ENCODE measurements at regions not wholly inside any gene's neighbourhood (a gene's known extent, or its start where the extent isn't known, plus 50 kb on each side); places are given as distances from the start of the nearest gene placed in this dataset.

DNA sequence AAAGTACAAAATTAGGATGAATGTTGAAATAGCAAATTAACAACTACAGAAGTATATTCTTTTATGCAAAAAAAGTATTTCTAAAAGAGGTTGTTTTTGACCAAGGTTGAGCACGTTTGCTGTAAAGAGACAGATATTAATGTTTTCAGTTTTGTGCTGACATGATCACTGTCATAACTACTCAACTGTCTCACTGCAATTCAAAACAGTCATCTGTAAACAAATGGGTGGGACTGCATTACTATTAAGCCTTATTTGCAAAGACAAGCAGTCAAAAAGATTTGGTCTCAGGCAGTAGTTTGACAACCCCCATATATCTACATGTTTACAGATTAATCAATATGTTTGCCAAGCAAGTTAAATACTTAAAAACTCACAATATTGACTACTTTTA is 109.1 kb upstream of the ZNF385D start:
- TF ChIP-seq, protein P1, sequence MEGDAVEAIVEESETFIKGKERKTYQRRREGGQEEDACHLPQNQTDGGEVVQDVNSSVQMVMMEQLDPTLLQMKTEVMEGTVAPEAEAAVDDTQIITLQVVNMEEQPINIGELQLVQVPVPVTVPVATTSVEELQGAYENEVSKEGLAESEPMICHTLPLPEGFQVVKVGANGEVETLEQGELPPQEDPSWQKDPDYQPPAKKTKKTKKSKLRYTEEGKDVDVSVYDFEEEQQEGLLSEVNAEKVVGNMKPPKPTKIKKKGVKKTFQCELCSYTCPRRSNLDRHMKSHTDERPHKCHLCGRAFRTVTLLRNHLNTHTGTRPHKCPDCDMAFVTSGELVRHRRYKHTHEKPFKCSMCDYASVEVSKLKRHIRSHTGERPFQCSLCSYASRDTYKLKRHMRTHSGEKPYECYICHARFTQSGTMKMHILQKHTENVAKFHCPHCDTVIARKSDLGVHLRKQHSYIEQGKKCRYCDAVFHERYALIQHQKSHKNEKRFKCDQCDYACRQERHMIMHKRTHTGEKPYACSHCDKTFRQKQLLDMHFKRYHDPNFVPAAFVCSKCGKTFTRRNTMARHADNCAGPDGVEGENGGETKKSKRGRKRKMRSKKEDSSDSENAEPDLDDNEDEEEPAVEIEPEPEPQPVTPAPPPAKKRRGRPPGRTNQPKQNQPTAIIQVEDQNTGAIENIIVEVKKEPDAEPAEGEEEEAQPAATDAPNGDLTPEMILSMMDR (IDR thresholded peaks at IDR 0.05; ENCODE audit: low read depth, low read length), result no peak
- no peak for DNase-seq (ENCODE audit: low read depth, low spot score)
- H3K4me3 ChIP-seq (ENCODE audit: low read depth, low read length), result no peak overlapping the region
- in situ Hi-C loops (cut with HindIII; ENCODE audit: low sequenced_read_pairs), result no loop called here

DNA sequence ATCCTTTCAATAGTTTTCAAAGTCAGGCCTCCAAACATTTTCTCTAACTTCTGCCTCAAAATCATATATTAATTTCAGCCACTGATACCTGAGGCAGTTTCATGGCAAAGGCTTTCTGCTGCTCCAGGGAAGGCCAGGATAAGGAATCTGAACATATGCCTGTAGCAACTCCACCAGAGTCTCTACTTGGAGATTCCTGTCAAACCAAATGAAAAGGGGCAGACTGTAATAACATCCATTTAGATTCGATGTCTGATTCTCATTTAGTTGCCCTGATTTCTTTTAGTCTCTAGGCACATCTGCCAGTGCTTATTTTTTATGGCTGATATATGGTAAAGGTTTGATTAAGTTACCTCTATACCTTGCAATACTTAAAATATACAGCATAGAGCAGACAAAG is 109.6 kb upstream of the ZNF385D start:
- TF ChIP-seq, protein P1 (IDR thresholded peaks at IDR 0.05; ENCODE audit: low read depth, low read length), result no peak
- in situ Hi-C loops (cut with HindIII; ENCODE audit: low sequenced_read_pairs), result no loop called here
- DNase-seq (ENCODE audit: low read depth, low spot score), result no peak
- no peak overlapping the region for H3K4me3 ChIP-seq (ENCODE audit: low read depth, low read length)

DNA sequence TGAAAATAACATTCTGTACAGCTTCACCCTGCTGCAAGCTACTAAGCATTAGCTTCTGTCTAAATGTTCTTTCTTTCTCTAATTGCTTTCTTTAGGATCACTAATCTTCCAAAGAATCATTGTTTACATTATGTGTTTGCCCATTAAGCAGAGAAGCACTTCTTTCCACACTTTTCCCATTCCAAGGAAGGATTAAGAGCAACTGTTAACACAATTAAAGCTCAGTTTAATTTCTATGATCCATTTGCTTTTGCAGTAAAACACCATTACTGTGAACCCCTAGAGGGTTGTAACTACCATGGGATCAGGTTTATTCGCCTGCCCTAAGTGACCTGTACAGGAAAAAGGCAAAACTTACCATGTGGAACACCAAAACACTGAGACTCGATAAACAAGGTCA is 125.8 kb upstream of the ZNF385D start:
- TF ChIP-seq, protein P1 (IDR thresholded peaks at IDR 0.05; ENCODE audit: low read depth, low read length), result no peak
- H3K4me3 ChIP-seq (ENCODE audit: low read depth, low read length), result no peak overlapping the region
- in situ Hi-C loops (cut with HindIII; ENCODE audit: low sequenced_read_pairs), result no loop called here
- no peak for DNase-seq (ENCODE audit: low read depth, low spot score)

DNA sequence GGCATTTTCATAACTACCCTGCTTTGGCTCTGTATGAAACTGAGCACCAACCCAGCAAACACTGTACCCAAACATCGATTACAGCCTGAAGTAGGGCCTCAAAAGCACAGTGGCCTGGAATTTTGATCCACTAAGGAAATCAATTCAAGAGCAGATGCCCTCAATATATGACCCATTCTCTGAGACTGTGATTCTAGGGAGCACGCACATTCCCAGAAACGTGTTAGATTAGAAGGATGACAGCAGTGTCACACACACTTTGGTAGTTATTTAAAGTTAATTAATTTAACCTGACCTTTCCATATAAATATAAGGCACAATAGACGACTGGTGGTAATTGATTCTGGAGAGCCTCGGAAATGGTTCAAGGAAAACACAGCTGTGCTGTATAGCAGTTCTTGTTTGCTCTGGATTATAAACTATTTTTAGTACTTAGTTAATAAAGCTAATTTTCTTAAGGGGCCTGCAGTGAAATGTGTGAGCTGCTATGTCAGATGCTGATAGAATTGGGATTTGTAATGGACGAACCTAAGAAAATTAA is 126.3 kb upstream of the ZNF385D start:
- no peak overlapping the region for H3K4me3 ChIP-seq (ENCODE audit: low read depth, low read length)
- TF ChIP-seq, protein P1 (IDR thresholded peaks at IDR 0.05; ENCODE audit: low read depth, low read length), result no peak
- no peak for DNase-seq (ENCODE audit: low read depth, low spot score)
- in situ Hi-C loops (cut with HindIII; ENCODE audit: low sequenced_read_pairs), result no loop called here

DNA sequence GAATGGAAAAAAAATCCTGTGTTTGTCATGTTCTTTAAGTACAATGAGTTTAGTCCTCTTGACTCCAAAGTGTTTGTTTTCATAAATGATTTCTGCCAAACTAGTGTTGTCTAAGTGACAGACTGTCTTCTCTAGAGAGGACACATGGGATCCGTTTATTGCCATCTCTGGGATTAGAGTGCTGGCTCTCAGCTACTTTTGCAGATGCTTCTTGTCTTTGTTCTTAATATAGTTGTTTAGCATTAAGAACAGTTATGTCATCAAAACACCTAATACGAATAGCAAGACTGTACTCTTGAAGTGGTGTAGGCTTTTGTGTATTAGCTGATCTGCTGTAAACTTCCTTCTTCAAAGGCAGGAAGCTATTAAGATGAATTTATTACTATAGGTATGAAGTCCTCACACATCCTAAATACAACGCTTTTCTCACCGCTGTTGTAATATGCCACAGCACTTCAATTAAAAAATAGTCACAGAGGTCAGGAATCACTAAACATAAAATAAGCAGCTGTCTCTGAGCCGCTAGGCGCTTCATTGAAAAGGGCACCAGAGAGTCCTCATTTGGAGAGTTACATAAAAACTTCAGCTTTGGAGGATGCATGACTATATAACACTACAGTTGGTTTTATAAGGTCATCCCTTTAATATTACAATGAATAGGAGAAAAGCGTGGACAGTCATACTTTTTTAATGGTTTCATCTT is 128.3 kb upstream of the ZNF385D start:
- in situ Hi-C loops (cut with HindIII; ENCODE audit: low sequenced_read_pairs), result no loop called here
- H3K4me3 ChIP-seq (ENCODE audit: low read depth, low read length), result no peak overlapping the region
- TF ChIP-seq, protein P1 (IDR thresholded peaks at IDR 0.05; ENCODE audit: low read depth, low read length), result no peak
- DNase-seq (ENCODE audit: low read depth, low spot score), result no peak

DNA sequence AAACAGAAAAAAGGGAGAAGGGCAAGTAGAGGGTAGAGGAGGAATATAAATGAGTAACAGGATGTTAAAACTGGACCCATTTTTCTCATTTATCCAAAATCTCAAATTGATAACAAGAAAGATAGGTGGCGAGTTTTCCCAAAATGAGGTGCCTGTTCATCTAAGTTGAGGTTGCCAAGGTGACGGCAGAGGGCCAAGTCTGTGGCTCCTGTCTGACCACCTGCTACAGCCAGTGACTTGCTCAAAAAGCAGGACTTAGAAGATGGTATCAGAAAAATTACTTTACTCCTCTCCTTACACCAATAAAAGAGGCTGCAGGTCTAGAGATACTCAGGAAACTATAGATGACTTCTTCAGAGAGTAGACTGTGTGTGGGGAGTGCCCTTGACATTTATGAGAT is 137.6 kb upstream of the ZNF385D start:
- in situ Hi-C loops (cut with HindIII; ENCODE audit: low sequenced_read_pairs), result no loop called here
- DNase-seq (ENCODE audit: low read depth, low spot score), result no peak
- no peak overlapping the region for H3K4me3 ChIP-seq (ENCODE audit: low read depth, low read length)
- TF ChIP-seq, protein P1 (IDR thresholded peaks at IDR 0.05; ENCODE audit: low read depth, low read length), result no peak

Measured in astrocyte of the spinal cord (primary cell).